Esophagus muscularis mucosa (tissue), 4 donors: ENCODE measurements at regions not wholly inside any gene's neighbourhood (a gene's known extent, or its start where the extent isn't known, plus 50 kb on each side); places are given as distances from the start of the nearest gene placed in this dataset.
"Not testable (repeated sequence)": the region's sequence is repeated elsewhere in the genome, so short reads cannot be mapped to it uniquely, and the experiment has no call there.

ENCODE experiments used
- DNase-seq: peaks from one replicate; pipeline ENCODE4 v3.0.0-alpha.2; 2017; ENCODE audit errors: extremely low spot score
- H3K27ac ChIP-seq, 4 donors: fragments of 200-600 bp; sonication (generic); replicated peaks in 1 of 4; 1 replicate in 3 of 4; 2 replicates in 1 of 4; pipeline ENCODE4 v1.5.1; 2016 to 2019; ENCODE audit warnings: mild to moderate bottlenecking in 1 of 4
- H3K27me3 ChIP-seq, 4 donors: fragments of 200-600 bp; sonication (generic); one replicate each; pipeline versions ENCODE4 v1.5.1 to v1.6.0; 2016 to 2019
- H3K36me3 ChIP-seq, 4 donors: fragments of 200-600 bp; sonication (generic); one replicate each; pipeline ENCODE4 v1.5.1; 2016 to 2019
- H3K4me1 ChIP-seq, 4 donors: fragments of 200-600 bp; sonication (generic); one replicate each; pipeline ENCODE4 v1.5.1; 2016 to 2019
- H3K4me3 ChIP-seq, 4 donors: fragments of 200-600 bp; sonication (generic); 1 replicate in 2 of 4; 2 replicates in 2 of 4; pipeline ENCODE4 v1.5.1; 2016 to 2019; ENCODE audit warnings: mild to moderate bottlenecking in 4 of 4, moderate library complexity in 1 of 4
- H3K9me3 ChIP-seq, 4 donors: fragments of 200-600 bp; sonication (generic); 1 replicate in 3 of 4; 2 replicates in 1 of 4; pipeline ENCODE4 v1.5.1; 2016 to 2019
- EP300 ChIP-seq: sonication (generic); formaldehyde crosslinking; IDR thresholded peaks from one replicate; pipeline ENCODE4 v1.6.1; 2017; ENCODE audit warnings: antibody characterized with exemption
- POLR2A ChIP-seq: fragments of 450-650 bp; IDR thresholded peaks from one replicate; pipeline ENCODE4 v1.6.1; 2017; ENCODE audit warnings: antibody characterized with exemption, moderate library complexity, mild to moderate bottlenecking, low read depth
- POLR2AphosphoS5 ChIP-seq, 2 donors: sonication (generic); formaldehyde crosslinking; IDR thresholded peaks; one replicate each; pipeline ENCODE4 v1.6.1; 2017; ENCODE audit warnings: antibody characterized with exemption in 2 of 2
- WGBS: methylation state at CpG from one replicate; pipeline ENCODE4 v1.1.5; 2018; 5-methylcytosine and 5-hydroxymethylcytosine counted together
- intact Hi-C: fragments of 100-400 bp; cut with DNase I; formaldehyde crosslinking; loops from one replicate; pipeline ENCODE4 v1.15.1; 2023
- TF ChIP-seq, protein P1 (sequence below), 3 experiments: fragments of 200-600 bp in 2 of 3; fragments of 450-650 bp in 1 of 3; sonication (generic) in 2 of 3; IDR thresholded peaks; one replicate each; pipeline ENCODE4 v1.5.1; 2017 to 2019; ENCODE audit warnings: antibody characterized with exemption in 3 of 3, mild to moderate bottlenecking in 2 of 3, moderate library complexity in 1 of 3

GRCh38 chr10:11668847-11669610 lies 57.6 kb upstream of the USP6NL start:
- no peaks in the 10 kb centered on the region for H3K9me3 ChIP-seq
- no peak overlapping the region for H3K27ac ChIP-seq
- no peak overlapping the region for H3K4me3 ChIP-seq
- no peaks in the 10 kb centered on the region for H3K36me3 ChIP-seq
- WGBS = 82% methylated on average over 9 of the region's 9 CpGs
- peaks cover 0 to 3% (median 0%) of the 10 kb centered on the region in 4 donors for H3K4me1 ChIP-seq
- intact Hi-C loops = no loop called here
- peaks cover 0 to 6% (median 0%) of the 10 kb centered on the region in 4 donors for H3K27me3 ChIP-seq
- DNase-seq = no peak
- no peak for TF ChIP-seq POLR2AphosphoS5 (IDR thresholded peaks at IDR 0.05)
- TF ChIP-seq EP300 = no peak
- TF ChIP-seq, protein P1, sequence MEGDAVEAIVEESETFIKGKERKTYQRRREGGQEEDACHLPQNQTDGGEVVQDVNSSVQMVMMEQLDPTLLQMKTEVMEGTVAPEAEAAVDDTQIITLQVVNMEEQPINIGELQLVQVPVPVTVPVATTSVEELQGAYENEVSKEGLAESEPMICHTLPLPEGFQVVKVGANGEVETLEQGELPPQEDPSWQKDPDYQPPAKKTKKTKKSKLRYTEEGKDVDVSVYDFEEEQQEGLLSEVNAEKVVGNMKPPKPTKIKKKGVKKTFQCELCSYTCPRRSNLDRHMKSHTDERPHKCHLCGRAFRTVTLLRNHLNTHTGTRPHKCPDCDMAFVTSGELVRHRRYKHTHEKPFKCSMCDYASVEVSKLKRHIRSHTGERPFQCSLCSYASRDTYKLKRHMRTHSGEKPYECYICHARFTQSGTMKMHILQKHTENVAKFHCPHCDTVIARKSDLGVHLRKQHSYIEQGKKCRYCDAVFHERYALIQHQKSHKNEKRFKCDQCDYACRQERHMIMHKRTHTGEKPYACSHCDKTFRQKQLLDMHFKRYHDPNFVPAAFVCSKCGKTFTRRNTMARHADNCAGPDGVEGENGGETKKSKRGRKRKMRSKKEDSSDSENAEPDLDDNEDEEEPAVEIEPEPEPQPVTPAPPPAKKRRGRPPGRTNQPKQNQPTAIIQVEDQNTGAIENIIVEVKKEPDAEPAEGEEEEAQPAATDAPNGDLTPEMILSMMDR (IDR thresholded peaks at IDR 0.05) = no peak
- TF ChIP-seq POLR2A = no peak

DNA sequence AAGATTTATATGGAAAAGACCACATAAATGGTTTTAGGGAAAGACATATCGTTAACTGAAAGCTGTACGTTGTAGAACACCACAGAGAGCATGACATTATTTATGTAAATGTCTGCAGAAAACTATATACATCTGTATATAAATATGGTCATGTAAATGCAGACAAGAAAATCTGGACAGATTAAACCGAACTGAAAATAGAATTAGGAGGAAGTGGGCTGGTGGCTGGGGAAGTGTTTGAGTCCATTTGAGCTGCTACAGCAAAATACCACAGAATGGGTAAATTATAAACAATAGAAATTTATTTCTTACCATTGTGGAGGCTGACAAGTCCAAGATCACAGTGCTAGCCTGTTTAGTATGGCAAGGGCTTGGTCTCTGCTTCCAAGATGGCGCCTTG lies 56.3 kb upstream of the USP6NL start:
- no peak for TF ChIP-seq EP300
- no peak for TF ChIP-seq POLR2AphosphoS5 (IDR thresholded peaks at IDR 0.05)
- TF ChIP-seq, protein P1 (IDR thresholded peaks at IDR 0.05) = no peak
- TF ChIP-seq POLR2A = no peak
- Histone ChIP-seq H3K36me3 (no peaks in the 10 kb centered on the region), H3K27ac (no peak overlapping the region), H3K4me3 (no peak overlapping the region), H3K9me3 (no peaks in the 10 kb centered on the region), H3K4me1 (no peaks in the 10 kb centered on the region), H3K27me3 (peaks cover 0 to 2% (median 0%) of the 10 kb centered on the region in 4 donors)
- no peak for DNase-seq
- 77% methylated on average over 4 of the region's 4 CpGs for WGBS
- intact Hi-C loops = no loop called here

GRCh38 chr10:11663763-11664555 lies 52.5 kb upstream of the USP6NL start:
- Histone ChIP-seq H3K27me3 (no peaks in the 10 kb centered on the region), H3K4me3 (no peak overlapping the region), H3K9me3 (no peaks in the 10 kb centered on the region), H3K36me3 (no peaks in the 10 kb centered on the region), H3K27ac (no peak overlapping the region), H3K4me1 (no peaks in the 10 kb centered on the region)
- WGBS = 91% methylated on average over 13 of the region's 13 CpGs
- TF ChIP-seq, protein P1 (IDR thresholded peaks at IDR 0.05) = no peak
- no peak for TF ChIP-seq POLR2AphosphoS5 (IDR thresholded peaks at IDR 0.05)
- TF ChIP-seq POLR2A = no peak
- TF ChIP-seq EP300 = no peak
- DNase-seq = no peak
- intact Hi-C loops = no loop called here

DNA sequence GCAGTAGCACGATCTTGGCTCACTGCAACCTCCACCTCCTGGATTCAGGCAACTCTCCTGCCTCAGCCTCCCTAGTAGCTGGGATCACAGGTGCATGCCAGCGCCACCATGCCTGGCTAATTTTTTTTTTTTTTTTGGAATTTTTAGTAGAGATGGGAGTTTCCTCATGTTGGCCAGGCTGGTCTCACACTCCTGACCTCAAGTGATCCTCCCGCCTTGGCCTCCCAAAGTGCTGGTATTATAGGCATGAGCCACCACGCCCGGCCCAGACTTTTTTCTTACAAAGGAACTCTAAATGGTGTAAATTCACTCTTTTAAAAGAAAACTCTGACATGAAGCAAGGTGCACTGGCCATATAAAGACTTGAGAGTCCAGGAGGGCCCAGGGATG lies 51.7 kb upstream of the USP6NL start:
- H3K27me3 ChIP-seq, H3K36me3 ChIP-seq, H3K4me3 ChIP-seq, intact Hi-C loops, H3K4me1 ChIP-seq, H3K9me3 ChIP-seq, H3K27ac ChIP-seq, DNase-seq: not testable (repeated sequence)
- WGBS = 99% methylated on average over 5 of the region's 5 CpGs

DNA sequence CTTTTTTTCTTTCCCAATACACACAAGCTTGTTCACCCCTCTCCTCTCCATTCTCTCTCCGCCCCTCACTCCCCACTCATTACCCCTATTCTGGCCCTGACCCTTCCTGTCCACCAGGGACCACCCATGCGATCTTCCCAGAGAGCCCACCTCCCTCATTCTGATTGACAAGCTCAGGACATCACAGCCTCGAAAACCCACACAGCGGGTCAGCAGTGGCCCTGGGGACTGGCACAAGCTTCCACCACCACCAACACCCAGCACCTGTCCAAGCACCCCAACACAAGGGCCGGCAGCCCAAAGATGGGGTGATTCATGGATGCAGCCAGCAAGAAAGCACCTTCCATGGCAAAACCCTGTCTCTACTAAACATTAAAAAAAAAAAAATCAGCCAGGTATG lies 50.0 kb upstream of the USP6NL start:
- no peak for TF ChIP-seq EP300
- no peak for TF ChIP-seq POLR2A
- no peak for TF ChIP-seq POLR2AphosphoS5 (IDR thresholded peaks at IDR 0.05)
- TF ChIP-seq, protein P1 (IDR thresholded peaks at IDR 0.05) = no peak
- Histone ChIP-seq H3K36me3 (no peaks in the 10 kb centered on the region), H3K9me3 (no peaks in the 10 kb centered on the region), H3K4me3 (no peak overlapping the region), H3K4me1 (no peaks in the 10 kb centered on the region), H3K27ac (no peak overlapping the region), H3K27me3 (no peaks in the 10 kb centered on the region)
- DNase-seq = no peak
- intact Hi-C loops = no loop called here
- 82% methylated on average over 5 of the region's 5 CpGs for WGBS
